ENCODE measurements at regions not wholly inside any gene's neighbourhood (a gene's known extent, or its start where the extent isn't known, plus 50 kb on each side); places are given as distances from the start of the nearest gene placed in this dataset.

DNA sequence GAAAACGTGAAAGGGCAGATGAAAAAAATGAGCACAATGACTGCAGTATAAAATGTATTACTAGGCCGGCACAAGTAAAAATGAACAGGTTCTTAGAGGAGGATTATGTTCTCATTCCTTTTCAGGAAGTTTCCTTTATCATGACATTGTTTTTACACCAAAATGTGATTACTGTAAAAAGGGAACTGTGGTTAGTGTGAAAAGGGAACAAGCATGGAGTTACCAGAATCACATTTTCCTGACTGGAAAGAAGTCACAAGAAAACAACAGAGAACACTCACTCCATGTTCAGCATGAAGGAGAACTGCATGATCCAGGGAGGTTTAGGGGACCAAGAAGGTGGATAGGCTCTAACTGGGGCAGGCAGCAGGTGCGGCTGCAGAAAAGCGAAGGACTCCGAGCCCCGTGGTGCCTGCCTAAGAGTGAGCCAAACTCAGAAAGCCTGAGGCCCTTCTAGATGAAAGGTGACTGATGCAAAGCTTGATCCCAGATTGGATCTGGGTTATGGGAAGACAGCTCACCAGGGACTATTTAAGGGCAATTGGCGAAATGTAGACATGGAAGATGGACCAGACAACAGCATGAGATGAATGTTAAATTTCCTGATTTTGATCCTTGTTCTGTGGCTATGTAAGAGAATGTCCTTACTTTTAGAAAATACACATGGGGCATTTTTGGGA is 77.3 kb downstream of the CCR1 start:
- no peaks in the 10 kb centered on the region for H3K9me3 Mint-ChIP-seq
- intact Hi-C loops (cut with micrococcal nuclease): no loop called here
- H3K36me3 Mint-ChIP-seq (ENCODE audit: low read depth): no peaks in the 10 kb centered on the region
- DNase-seq (no peak), ATAC-seq (no peak)
- ChIA-PET CTCF (no interaction called here), POLR2A (no interaction called here)
- TF ChIP-seq, protein P1, sequence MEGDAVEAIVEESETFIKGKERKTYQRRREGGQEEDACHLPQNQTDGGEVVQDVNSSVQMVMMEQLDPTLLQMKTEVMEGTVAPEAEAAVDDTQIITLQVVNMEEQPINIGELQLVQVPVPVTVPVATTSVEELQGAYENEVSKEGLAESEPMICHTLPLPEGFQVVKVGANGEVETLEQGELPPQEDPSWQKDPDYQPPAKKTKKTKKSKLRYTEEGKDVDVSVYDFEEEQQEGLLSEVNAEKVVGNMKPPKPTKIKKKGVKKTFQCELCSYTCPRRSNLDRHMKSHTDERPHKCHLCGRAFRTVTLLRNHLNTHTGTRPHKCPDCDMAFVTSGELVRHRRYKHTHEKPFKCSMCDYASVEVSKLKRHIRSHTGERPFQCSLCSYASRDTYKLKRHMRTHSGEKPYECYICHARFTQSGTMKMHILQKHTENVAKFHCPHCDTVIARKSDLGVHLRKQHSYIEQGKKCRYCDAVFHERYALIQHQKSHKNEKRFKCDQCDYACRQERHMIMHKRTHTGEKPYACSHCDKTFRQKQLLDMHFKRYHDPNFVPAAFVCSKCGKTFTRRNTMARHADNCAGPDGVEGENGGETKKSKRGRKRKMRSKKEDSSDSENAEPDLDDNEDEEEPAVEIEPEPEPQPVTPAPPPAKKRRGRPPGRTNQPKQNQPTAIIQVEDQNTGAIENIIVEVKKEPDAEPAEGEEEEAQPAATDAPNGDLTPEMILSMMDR (IDR thresholded peaks at IDR 0.05): no peak
- no peak overlapping the region for H3K27ac Mint-ChIP-seq
- no peak overlapping the region for H3K4me3 Mint-ChIP-seq
- peaks cover 10% of the 10 kb centered on the region for H3K4me1 Mint-ChIP-seq (ENCODE audit: low read depth)
- H3K27me3 Mint-ChIP-seq: no peaks in the 10 kb centered on the region

DNA sequence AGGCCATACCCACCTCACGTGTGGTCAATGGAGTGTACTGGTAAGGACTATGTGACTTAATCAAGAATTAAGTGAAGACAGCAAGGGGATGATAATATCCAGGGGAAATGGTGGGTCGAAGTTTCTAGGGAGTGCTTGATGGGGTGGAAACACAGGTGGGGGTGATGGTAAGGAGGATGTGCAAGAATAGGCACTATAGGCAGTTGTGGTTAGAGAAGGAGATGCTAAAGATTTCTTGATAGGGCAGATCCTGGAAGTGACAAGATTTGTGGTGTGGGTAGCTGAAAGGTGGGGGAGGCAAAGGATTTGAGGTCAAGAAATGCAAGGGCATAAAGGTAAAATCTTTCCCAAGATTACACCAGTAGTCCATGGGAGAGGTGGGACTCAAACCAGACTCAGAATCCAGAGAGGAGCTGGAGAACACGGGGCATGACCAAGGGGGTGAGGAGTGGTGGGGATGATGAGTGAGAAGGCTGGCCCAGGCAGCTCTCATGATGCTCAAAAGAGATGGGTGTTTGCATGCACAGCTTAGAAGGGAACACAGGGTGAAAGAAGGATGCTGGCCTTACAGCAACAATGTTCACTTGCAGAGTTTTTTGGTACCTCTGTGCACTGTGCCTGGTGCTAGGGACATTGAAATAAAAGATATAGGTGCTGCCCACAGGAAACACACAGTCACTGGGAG is 78.4 kb downstream of the CCR1 start:
- H3K4me3 Mint-ChIP-seq: no peak overlapping the region
- TF ChIP-seq, protein P1 (IDR thresholded peaks at IDR 0.05): no peak
- H3K9me3 Mint-ChIP-seq: no peaks in the 10 kb centered on the region
- ATAC-seq (no peak), DNase-seq (no peak)
- H3K36me3 Mint-ChIP-seq (ENCODE audit: low read depth): no peaks in the 10 kb centered on the region
- H3K27ac Mint-ChIP-seq: no peak overlapping the region
- peaks cover 3% of the 10 kb centered on the region for H3K27me3 Mint-ChIP-seq
- CTCF ChIA-PET: no interaction called here
- intact Hi-C loops (cut with micrococcal nuclease): no loop called here
- POLR2A ChIA-PET: no interaction called here
- H3K4me1 Mint-ChIP-seq (ENCODE audit: low read depth): peaks cover 10% of the 10 kb centered on the region

DNA sequence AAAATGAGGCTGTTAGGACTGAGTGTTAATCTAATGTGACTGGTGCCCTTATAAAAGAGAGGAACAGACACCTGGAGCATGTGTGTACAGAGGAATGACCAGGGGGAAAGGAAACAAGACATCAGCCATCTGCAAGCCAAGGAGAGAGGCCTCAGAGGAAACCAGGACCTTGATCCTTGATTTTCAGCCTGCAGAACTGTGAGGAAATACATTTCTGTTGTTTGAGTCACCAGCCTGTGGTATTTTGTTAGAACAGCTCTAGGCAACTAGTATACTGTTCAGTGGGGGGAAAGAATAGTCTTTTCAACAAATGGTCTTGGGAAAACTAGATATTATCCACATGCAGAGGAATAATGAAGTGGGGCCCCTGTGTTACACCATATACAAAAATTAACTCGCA is 80.6 kb downstream of the CCR1 start:
- ChIA-PET CTCF (no interaction called here), POLR2A (no interaction called here)
- intact Hi-C loops (cut with micrococcal nuclease): no loop called here
- H3K27ac Mint-ChIP-seq: no peak overlapping the region
- H3K4me3 Mint-ChIP-seq: no peak overlapping the region
- TF ChIP-seq, protein P1 (IDR thresholded peaks at IDR 0.05): no peak
- peaks cover 5% of the 10 kb centered on the region for H3K27me3 Mint-ChIP-seq
- no peaks in the 10 kb centered on the region for H3K36me3 Mint-ChIP-seq (ENCODE audit: low read depth)
- DNase-seq (no peak), ATAC-seq (no peak)
- H3K4me1 Mint-ChIP-seq (ENCODE audit: low read depth): peaks cover 10% of the 10 kb centered on the region
- no peaks in the 10 kb centered on the region for H3K9me3 Mint-ChIP-seq

DNA sequence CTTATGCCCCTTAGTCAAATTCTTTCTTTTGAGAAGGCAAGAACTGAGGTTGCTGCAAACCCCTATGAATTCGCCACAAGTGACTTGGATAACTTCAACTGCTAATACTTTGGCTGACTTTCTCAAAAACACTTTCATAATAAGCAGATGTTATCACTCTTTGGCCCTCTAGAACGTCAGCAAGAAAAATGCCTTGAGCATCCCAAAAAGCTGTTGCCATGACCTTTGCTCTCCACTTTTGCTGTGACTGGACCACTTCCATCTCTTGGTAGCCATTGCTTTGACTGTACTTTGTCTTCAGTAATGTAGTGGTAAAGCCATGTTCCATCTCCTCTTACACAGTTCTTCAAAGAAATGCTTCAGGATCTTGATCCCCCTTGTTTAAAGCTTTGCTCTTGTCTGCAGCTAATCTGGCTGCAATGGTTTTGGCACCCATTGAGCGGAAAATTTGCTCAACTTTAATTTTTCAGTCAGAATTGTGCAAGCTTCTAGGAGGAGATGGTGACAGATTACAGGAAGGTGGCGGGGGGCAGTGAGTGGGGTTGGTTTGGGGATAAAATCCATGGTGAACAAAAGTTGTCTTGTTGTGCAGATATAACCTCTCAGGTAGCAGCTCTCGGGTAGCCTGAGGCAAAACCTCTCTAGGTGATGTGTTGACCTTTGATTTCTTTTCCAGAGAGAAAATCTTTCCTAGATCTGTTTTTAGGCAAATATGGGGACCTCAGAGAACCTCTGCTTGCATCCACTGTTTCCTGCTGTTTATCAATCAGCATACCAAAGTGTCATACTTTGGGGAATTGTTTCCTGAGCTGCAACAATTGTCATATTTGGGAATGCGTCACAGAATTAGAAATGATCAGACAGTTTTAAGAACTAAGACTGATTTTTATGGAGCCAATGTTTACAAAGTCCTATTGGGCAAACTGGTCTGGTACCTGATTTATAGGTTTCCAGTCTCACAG is 83.6 kb downstream of the CCR1 start:
- CTCF ChIA-PET: interaction anchor here (1.1 to 1.3 kb wide), 2 partner anchors 195 to 326 kb away, joined by 3 to 4 read pairs; no protein-coding TSS in a partner anchor
- TF ChIP-seq, protein P1 (IDR thresholded peaks at IDR 0.05): no peak

More for the DNA sequence above, 83.6 kb downstream of the CCR1 start:
- no peaks in the 10 kb centered on the region for H3K9me3 Mint-ChIP-seq
- peaks cover 13% of the 10 kb centered on the region for H3K27me3 Mint-ChIP-seq
- intact Hi-C loops (cut with micrococcal nuclease): no loop called here
- ATAC-seq: no peak
- peaks cover 5% of the 10 kb centered on the region for H3K4me1 Mint-ChIP-seq (ENCODE audit: low read depth)
- H3K4me3 Mint-ChIP-seq: no peak overlapping the region
- POLR2A ChIA-PET: interaction anchor here (0.5 kb wide), 1 partner anchor 265 kb away, joined by 3 read pairs; no protein-coding TSS in a partner anchor
- H3K27ac Mint-ChIP-seq: no peak overlapping the region
- no peak for DNase-seq
- no peaks in the 10 kb centered on the region for H3K36me3 Mint-ChIP-seq (ENCODE audit: low read depth)
